GM12892 (cell line): ENCODE measurements at regions not wholly inside any gene's neighbourhood (a gene's known extent, or its start where the extent isn't known, plus 50 kb on each side); places are given as distances from the start of the nearest gene placed in this dataset.

Experiments used
- POLR2A ChIP-seq: IDR thresholded peaks from 2 replicates; pipeline ENCODE4 v1.6.1; 2011; ENCODE audit warnings: low read depth, low read length, control low read depth
- POLR2AphosphoS5 ChIP-seq: IDR thresholded peaks from 2 replicates; pipeline ENCODE4 v1.6.1; 2011; ENCODE audit warnings: low read depth, low read length, control low read depth
- TAF1 ChIP-seq: IDR thresholded peaks from 2 replicates; pipeline ENCODE4 v1.6.1; 2011; ENCODE audit warnings: low read depth, mild to moderate bottlenecking, control low read depth, low read length, borderline replicate concordance

DNA sequence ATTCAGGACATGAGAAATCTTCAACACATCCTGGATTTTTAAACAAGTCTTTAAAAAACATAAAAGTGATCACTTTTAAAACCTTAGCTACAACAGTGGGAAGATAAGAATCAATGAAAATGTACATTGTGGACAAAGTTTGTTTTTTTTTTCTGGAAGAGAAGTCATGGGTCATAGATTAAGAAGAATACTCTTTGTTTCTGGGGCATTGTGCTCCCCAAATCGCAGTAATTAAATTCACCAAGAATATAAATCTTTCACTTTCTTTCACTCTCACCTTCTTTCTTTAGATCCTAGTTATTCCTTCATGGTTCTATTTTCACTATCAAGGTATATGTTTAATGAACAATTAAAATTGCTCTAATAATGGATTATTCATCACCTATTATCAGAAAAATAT is 132.6 kb upstream of the PGR start:
- TF ChIP-seq POLR2AphosphoS5 (no peak), POLR2A (no peak), TAF1 (no peak)
